Upper lobe of left lung (tissue), 4 donors: ENCODE measurements at regions not wholly inside any gene's neighbourhood (a gene's known extent, or its start where the extent isn't known, plus 50 kb on each side); places are given as distances from the start of the nearest gene placed in this dataset.

Source experiments
- CTCF ChIP-seq, 6 experiments: fragments of 450-650 bp in 4 of 6; fragments of 200-600 bp in 2 of 6; sonication (generic) in 2 of 6; IDR thresholded peaks; one replicate each; pipeline ENCODE4 v1.5.1; 2016 to 2019; ENCODE audit warnings: antibody characterized with exemption in 6 of 6
- EP300 ChIP-seq, 4 donors: sonication (generic); formaldehyde crosslinking; IDR thresholded peaks; one replicate each; pipeline ENCODE4 v1.5.1; 2017; ENCODE audit warnings: antibody characterized with exemption in 4 of 4, control low read depth in 2 of 4

- TF ChIP-seq CTCF (IDR thresholded peaks at IDR 0.05) (no peak), EP300 (IDR thresholded peaks at IDR 0.05) (no peak)
Observed at GRCh38 chrX:140177821-140178220, 212.5 kb upstream of the CXorf66 start.
